Thyroid gland (tissue), 4 donors: ENCODE measurements at regions not wholly inside any gene's neighbourhood (a gene's known extent, or its start where the extent isn't known, plus 50 kb on each side); places are given as distances from the start of the nearest gene placed in this dataset.

Source experiments
- CTCF ChIP-seq, 6 experiments: fragments of 200-600 bp in 3 of 6; fragments of 450-650 bp in 3 of 6; sonication (generic) in 3 of 6; IDR thresholded peaks; one replicate each; pipeline ENCODE4 v1.5.1; 2016 to 2019; ENCODE audit warnings: antibody characterized with exemption in 6 of 6, mild to moderate bottlenecking in 2 of 6, inconsistent platforms in 1 of 6, moderate library complexity in 1 of 6
- POLR2A ChIP-seq, 2 donors: fragments of 450-650 bp; IDR thresholded peaks; one replicate each; pipeline ENCODE4 v1.6.1; 2017; ENCODE audit warnings: antibody characterized with exemption in 2 of 2, mild to moderate bottlenecking in 2 of 2, moderate library complexity in 1 of 2

DNA sequence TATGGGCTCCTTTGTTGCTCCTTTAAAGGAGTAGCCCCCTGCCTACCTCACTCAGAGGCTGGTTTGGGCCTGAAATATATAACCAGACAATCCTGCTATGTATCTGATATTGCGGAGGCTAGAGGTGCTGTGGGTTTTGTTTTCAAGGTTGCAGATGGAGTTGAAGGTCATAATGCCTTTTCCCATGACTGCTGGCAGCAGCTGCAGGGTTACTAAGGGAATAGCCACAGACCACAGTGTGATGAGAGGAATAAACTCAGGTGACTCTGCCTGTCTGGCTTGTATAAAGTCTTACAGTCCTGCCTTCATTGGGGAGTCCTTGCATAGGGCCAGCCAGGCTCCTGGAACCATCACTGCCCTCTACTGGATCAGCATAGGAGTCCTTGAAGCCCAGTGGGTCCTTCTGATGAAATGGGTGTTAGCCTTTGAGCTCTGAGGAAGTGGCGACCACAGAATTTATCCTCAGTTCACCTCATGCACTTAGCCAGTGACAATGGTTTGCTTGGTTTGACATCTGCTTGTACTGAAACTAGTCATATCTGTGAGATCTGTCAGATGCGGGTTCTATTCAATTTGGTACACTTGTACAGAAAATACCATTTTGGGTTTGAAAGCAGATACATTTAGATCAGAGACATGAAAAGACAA lies 174.4 kb upstream of the HMCN1 start:
- TF ChIP-seq CTCF (IDR thresholded peaks at IDR 0.05) (peak in 3 of 6 experiments; percentile 21 to 42 (median 23)), POLR2A (IDR thresholded peaks at IDR 0.05) (no peak)
